Medulla oblongata (tissue), 1 donor: ENCODE measurements at regions not wholly inside any gene's neighbourhood (a gene's known extent, or its start where the extent isn't known, plus 50 kb on each side); places are given as distances from the start of the nearest gene placed in this dataset.
"Not testable (repeated sequence)": the region's sequence is repeated elsewhere in the genome, so short reads cannot be mapped to it uniquely, and the experiment has no call there.

Source experiments
- DNase-seq: peaks from one replicate; pipeline ENCODE4 v3.0.0-alpha.2; 2015; ENCODE audit errors: extremely low spot score

GRCh38 chr9:13942695-13943094 is 371.2 kb downstream of the NFIB start:
- DNase-seq = no peak

- DNase-seq = no peak
Observed at GRCh38 chr9:13942201-13942600, 371.7 kb downstream of the NFIB start.

- DNase-seq = no peak
Observed at GRCh38 chr9:13941714-13942113, 372.2 kb downstream of the NFIB start.

GRCh38 chr9:13939701-13940490 is 374.0 kb downstream of the NFIB start:
- DNase-seq = no peak

GRCh38 chr9:13939134-13939533 is 374.8 kb downstream of the NFIB start:
- DNase-seq = no peak

- no peak for DNase-seq
Observed at GRCh38 chr9:13934416-13934815, 379.5 kb downstream of the NFIB start.

GRCh38 chr9:13933268-13933656 is 380.7 kb downstream of the NFIB start:
- DNase-seq = no peak

- no peak for DNase-seq
Observed at GRCh38 chr9:13932528-13933267, 381.2 kb downstream of the NFIB start.

- no peak for DNase-seq
Observed at GRCh38 chr9:13929013-13929412, 384.9 kb downstream of the NFIB start.

- DNase-seq = no peak
Observed at GRCh38 chr9:13923381-13923780, 390.6 kb downstream of the NFIB start.

- DNase-seq = no peak
Observed at GRCh38 chr9:13920557-13920956, 393.4 kb downstream of the NFIB start.

GRCh38 chr9:13919401-13919800 is 394.5 kb downstream of the NFIB start:
- no peak for DNase-seq

- no peak for DNase-seq
Observed at GRCh38 chr9:13917534-13917933, 396.4 kb downstream of the NFIB start.

- no peak for DNase-seq
Observed at GRCh38 chr9:13915591-13916301, 398.2 kb downstream of the NFIB start.

GRCh38 chr9:13915131-13915530 is 398.8 kb downstream of the NFIB start:
- no peak for DNase-seq

- no peak for DNase-seq
Observed at GRCh38 chr9:13911473-13911872, 402.5 kb downstream of the NFIB start.

- DNase-seq = not testable (repeated sequence)
Observed at GRCh38 chr9:13907842-13908241, 406.1 kb downstream of the NFIB start.

- DNase-seq = no peak
Observed at GRCh38 chr9:13904746-13905145, 409.2 kb downstream of the NFIB start.

- no peak for DNase-seq
Observed at GRCh38 chr9:13904311-13904710, 409.6 kb downstream of the NFIB start.

- DNase-seq = no peak
Observed at GRCh38 chr9:13902286-13903066, 411.5 kb downstream of the NFIB start.

- DNase-seq = no peak
Observed at GRCh38 chr9:13901176-13901575, 412.8 kb downstream of the NFIB start.

GRCh38 chr9:13900449-13900848 is 413.5 kb downstream of the NFIB start:
- DNase-seq = no peak
